NCI-H2196 (cell line): ENCODE measurements at regions not wholly inside any gene's neighbourhood (a gene's known extent, or its start where the extent isn't known, plus 50 kb on each side); places are given as distances from the start of the nearest gene placed in this dataset.

ENCODE experiments used
- DNase-seq: peaks from one replicate; lab custom pipeline; 2025; ENCODE audit not compliant: unreplicated experiment; lab: John Stamatoyannopoulos, UW

DNA sequence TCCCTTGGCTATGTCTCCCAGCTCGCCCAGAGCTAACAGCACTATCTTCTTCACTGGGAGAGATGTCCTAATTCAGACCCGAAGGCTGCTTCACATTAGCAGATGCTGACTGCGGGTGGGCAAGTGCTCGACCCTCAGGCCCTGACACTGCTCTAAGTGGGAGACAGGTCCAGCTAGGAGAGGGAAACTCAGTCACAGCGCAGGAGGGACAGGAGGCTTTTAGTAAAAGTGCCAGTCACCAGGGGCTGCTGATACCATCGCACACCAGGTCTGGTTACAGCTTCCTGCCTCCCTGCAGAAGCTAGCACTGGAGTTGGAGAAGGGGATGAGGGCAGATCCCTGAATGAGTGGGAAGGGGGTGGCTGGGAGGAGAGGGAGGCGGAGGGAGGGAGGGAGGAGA, 365.8 kb upstream of the RGMA start:
- no peak for DNase-seq

GRCh38 chr15:93452537-93453211, 363.7 kb upstream of the RGMA start:
- DNase-seq: no peak

DNA sequence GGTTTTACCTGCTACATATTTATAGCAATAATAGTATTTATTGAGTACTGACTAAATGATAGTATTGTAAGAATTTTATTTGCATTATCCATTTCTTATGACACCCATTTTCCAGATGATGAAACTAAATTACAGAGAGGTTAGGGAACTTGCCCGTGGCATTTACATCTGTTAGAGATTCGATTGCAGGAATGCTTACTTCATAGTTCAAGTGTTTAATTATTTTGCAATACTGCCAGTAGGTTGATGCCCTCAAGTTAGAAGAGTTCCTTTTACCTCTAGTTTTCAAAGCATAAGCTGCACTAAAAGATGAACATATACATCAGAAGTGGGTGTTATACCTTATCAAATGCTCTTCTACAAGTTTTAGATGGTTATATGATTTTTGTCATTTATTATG, 362.8 kb upstream of the RGMA start:
- DNase-seq: no peak

DNA sequence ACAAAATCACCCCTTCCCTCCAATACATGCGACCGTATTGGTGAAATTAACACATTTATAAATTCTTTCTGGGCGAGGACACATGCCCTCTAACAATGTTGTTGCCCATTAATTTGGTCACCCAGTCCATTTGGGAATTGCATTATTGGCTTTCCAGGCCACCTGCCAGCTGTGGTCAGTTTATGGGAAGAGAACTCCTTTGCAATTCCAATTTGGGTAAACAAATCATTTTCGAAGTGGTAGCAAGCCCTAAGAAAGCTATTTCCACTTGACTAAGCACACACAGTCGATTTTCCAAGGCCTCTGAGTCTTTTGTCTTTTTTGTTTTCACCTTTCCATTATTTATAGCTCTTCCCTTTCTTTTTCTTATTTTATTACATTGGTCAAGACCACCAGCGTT, 362.3 kb upstream of the RGMA start:
- no peak for DNase-seq

GRCh38 chr15:93449798-93450197, 360.8 kb upstream of the RGMA start:
- no peak for DNase-seq

GRCh38 chr15:93438310-93438709, 349.3 kb upstream of the RGMA start:
- no peak for DNase-seq

DNA sequence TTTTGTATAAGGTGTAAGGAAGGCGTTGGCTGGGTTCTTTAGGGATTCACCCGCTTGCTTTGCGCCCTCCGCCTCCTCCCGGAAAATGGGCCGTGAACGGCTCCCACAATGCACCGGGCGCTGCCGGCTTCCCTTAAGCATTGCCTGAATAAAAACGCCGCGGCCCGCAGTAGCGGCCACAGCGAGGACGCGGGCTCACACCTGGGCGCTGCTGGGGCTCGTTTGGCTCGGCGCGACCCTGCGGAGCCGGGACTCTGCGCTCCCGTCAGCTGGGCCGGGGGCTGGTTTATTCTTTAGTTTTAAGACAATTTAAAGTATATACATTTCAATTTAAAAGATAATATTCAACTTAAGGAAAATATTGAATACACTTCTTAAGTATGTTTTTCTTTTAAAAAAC, 343.5 kb upstream of the RGMA start:
- DNase-seq: no peak

- no peak for DNase-seq
These were observed 339.9 kb upstream of the RGMA start for GRCh38 chr15:93428807-93429351.

- no peak for DNase-seq
These were observed 339.1 kb upstream of the RGMA start for GRCh38 chr15:93428150-93428549.

DNA sequence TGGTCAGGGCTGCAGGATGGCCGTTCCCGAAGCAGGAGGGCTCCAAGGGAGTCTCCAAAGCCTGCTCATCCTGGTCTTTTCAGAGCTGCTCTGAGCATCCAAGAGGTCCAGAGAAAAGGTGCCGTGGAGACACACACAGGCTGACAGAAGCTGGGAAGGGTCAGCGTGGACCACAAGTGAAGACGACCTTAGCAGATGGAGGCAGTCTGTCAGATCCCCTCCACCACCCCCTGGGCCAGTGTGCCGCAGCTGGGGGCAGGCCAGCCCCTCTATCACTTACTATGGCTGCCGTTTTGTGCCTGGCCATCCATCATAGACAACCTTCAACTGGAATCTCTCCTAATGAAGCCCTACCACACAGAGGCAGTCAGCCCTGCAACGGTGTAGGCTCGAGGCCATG, 335.1 kb upstream of the RGMA start:
- no peak for DNase-seq

DNA sequence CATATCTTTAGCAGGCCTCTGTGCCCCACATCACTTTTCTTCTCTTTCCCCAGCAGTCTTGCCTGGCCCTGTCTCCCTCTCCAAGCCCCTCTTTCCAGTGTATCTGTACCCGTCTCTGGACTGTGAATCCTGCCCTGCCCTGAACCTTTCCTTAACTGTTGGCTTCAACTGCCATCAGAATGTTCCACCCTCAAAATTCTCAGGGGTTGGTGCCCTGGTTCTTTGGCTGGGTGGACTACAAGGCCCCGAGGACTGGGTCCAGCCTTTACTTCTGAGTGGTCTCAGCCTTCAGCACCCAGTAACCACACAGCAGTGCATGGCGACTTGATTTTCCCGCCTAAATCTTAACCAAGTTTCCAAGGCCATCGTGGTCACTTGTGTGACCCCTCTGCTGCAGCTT, 333.5 kb upstream of the RGMA start:
- DNase-seq: no peak

DNA sequence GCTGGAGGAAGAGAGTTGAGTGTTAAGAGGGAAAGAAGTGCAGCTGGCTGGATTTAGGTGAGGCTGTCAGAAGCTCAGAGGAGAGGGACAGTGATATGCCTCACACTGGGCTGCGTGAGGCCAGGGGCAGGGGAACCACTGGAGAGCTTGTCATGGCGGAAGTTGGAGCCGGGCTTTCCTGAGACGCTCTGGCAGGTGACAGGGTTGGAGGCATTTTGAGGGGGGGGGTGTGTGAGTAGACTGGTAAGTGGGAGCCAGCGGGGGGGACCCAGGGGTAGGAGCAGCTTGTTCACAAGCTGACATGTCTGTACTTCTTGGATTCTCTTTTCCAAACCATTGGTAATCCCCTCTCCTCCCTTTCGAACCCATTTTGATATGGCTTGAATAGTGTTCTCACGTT, 331.5 kb upstream of the RGMA start:
- DNase-seq: no peak

DNA sequence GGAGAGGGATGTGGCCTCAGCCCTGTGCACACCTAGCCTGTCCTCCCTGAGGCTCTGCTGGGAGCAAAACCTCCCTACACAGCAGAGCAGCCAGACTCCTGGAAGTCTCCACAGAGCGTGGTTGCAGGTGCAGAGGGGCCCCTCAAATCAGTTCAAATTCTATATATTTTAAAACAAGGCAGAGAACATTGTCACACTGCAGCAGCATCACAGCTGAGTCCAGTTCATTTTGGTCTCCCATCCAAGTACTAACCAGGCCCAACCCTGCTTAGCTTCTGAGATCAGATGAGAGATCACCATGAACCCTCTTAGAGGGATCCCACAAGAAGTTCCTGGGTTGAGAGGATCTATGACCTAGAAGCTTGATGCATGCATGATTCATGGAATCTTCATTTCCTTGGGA, 331.0 kb upstream of the RGMA start:
- no peak for DNase-seq

- DNase-seq: no peak
These were observed 329.6 kb upstream of the RGMA start for GRCh38 chr15:93418566-93418965.

DNA sequence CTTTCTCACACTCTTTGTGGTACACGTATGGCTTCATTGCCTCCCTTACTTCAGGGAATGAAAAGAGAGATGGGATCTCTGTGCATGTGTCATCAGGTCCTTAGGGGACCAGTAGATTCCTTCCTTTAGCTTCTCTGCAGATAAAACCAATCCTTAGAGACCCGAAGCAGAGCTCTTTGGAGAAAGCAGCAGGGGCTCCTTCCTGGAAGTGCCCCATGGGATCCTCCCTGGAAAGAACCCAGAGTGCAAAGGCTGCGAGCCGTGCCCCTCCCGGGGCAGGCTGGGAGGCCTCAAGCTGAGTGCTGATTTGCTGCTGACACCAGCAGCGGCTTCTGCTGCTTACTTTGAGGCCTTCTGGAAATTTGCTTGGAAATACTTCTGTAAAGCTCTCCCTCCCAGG, 328.6 kb upstream of the RGMA start:
- DNase-seq: no peak

GRCh38 chr15:93417156-93417555, 328.1 kb upstream of the RGMA start:
- no peak for DNase-seq

GRCh38 chr15:93415576-93415975, 326.6 kb upstream of the RGMA start:
- no peak for DNase-seq

DNA sequence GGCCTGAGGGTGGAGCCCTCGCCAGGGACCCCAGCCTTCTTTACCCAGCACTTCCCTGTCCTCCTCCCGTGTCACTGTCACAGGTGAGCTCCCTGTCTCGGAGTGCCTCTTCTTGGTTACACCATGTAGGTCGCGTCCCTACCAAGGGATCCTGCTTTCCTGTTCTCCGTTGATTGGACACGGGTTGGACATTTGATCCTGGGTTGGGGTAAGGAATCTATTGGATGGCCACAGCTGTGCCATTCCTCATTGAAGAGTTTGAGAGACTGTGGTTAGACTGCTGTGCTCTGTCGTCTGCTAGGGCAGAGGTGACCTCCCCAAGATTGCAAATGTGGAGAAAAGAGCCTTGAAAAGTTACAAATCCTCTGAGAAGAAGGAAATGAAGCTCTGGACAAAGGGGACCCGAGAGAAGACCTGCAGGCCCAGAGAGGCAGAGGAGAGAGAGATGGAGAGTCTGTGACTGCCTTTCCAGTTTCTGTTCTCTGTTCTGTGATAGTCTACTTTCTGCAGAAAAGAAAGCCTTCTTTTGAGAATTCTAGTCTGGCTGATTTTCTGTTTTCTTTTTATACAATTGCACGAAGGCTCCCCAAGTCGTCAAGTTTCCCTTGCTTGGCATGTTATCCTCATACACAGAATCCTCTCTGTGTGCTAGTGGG, 325.7 kb upstream of the RGMA start:
- DNase-seq: no peak

GRCh38 chr15:93413745-93414144, 324.7 kb upstream of the RGMA start:
- no peak for DNase-seq

GRCh38 chr15:93399121-93399520, 310.1 kb upstream of the RGMA start:
- DNase-seq: no peak

- no peak for DNase-seq
These were observed 300.2 kb upstream of the RGMA start for GRCh38 chr15:93389211-93389610.

DNA sequence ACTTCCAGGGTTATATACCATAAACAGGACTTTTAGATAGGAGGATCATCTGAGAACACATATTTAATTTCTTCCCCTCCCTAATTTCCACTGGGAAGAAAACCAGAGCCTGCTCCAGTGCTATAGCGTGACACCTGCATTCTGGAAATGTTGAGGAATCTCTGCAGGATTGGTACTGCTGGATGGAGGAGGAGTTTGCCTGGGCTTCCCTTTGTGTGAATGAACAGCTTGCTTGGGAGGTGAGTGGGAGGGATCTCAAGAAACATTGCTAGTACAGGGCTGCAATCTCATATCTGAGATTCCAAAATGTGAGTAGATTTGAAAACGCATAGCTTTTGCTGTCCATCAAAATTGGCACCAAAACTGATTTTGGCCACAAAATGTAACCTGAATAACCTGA, 295.9 kb upstream of the RGMA start:
- no peak for DNase-seq
